OCI-LY3 (cell line): ENCODE measurements at regions not wholly inside any gene's neighbourhood (a gene's known extent, or its start where the extent isn't known, plus 50 kb on each side); places are given as distances from the start of the nearest gene placed in this dataset.

Experiments used
- H2AFZ ChIP-seq: fragments of 200-600, 300-600 bp; shearing (Covaris generic); 2 replicates; pipeline ENCODE4 v1.6.0; 2014; ENCODE audit warnings: antibody characterized with exemption, low read depth, low read length
- H3K27ac ChIP-seq: fragments of 200-600, 300-600 bp; sonication (generic); 2 replicates; pipeline ENCODE4 v1.5.1; 2014; ENCODE audit warnings: mild to moderate bottlenecking, low read length, moderate library complexity, mixed read lengths
- H3K27me3 ChIP-seq: fragments of 200-600, 300-600 bp; sonication (generic); 2 replicates; pipeline ENCODE4 v1.6.1; 2014; ENCODE audit warnings: low read depth, low read length, mixed read lengths
- H3K36me3 ChIP-seq: fragments of 200-600, 300-600 bp; sonication (generic); replicated peaks from 2 replicates; pipeline ENCODE3; 2014; ENCODE audit warnings: low read depth, low read length, mixed read lengths
- H3K4me1 ChIP-seq: fragments of 300-600, 200-600 bp; sonication (generic); 2 replicates; pipeline ENCODE4 v1.6.1; 2014; ENCODE audit warnings: low read length, mixed read lengths
- H3K4me2 ChIP-seq: fragments of 200-600, 300-600 bp; sonication (generic); 2 replicates; pipeline ENCODE4 v1.6.1; 2014; ENCODE audit warnings: low read length, mixed read lengths
- H3K4me3 ChIP-seq: fragments of 300-600, 200-600 bp; sonication (generic); 2 replicates; pipeline ENCODE4 v1.5.1; 2014; ENCODE audit warnings: antibody characterized with exemption, mild to moderate bottlenecking, low read length, moderate library complexity
- H3K79me2 ChIP-seq: fragments of 300-600, 200-600 bp; shearing (Covaris generic); 2 replicates; pipeline ENCODE4 v1.6.1; 2014; ENCODE audit warnings: mild to moderate bottlenecking, low read length, mixed read lengths
- H3K9ac ChIP-seq: fragments of 300-600, 200-600 bp; shearing (Covaris generic); 2 replicates; pipeline ENCODE4 v1.6.0; 2014; ENCODE audit warnings: mild to moderate bottlenecking, low read length, moderate library complexity
- H3K9me3 ChIP-seq: fragments of 200-600, 300-600 bp; shearing (Covaris generic); 2 replicates; pipeline ENCODE4 v1.6.1; 2014; ENCODE audit warnings: low read length, mixed read lengths; ENCODE audit not compliant: insufficient read depth
- H4K20me1 ChIP-seq: fragments of 200-600, 300-600 bp; sonication (generic); 2 replicates; pipeline ENCODE4 v1.6.1; 2016; ENCODE audit warnings: low read length, mixed read lengths; ENCODE audit not compliant: insufficient read depth
- CTCF ChIP-seq: fragments of 200-600, 300-600 bp; sonication (generic); IDR thresholded peaks from 2 replicates; pipeline ENCODE4 v1.5.1; 2014; ENCODE audit warnings: antibody characterized with exemption, low read length, low read depth
- EZH2phosphoT487 ChIP-seq: fragments of 200-600 bp; shearing (Covaris generic); IDR thresholded peaks from 2 replicates; pipeline ENCODE4 v1.6.1; 2018; ENCODE audit warnings: antibody characterized with exemption, mixed run types, low read depth

DNA sequence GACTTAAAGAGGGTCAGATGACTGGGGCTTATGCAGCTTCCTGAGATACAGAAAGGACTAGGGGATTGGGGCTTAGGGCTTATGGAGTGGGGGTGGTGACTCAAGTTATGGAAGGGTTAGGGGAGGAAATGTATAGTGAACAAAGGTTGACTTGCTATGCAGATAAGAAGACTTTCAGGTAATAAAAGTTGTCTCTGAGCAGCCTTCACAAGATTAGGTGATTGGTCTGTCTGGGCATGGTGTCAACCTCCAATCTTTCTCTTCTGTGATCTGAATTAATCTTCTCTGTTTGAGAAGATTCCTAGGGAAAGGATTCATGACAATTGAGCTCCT, 436.5 kb downstream of the SIPA1L2 start:
- Histone ChIP-seq H3K4me1 (no peaks in the 10 kb centered on the region), H4K20me1 (no peaks in the 10 kb centered on the region), H3K27ac (no peak overlapping the region), H3K4me2 (no peak overlapping the region), H3K4me3 (no peak overlapping the region), H3K36me3 (no peaks in the 10 kb centered on the region), H3K9ac (no peak overlapping the region), H3K79me2 (no peaks in the 10 kb centered on the region), H3K27me3 (peaks cover 7% of the 10 kb centered on the region; the same call in 1 of the 2 replicates), H3K9me3 (no peaks in the 10 kb centered on the region), H2AFZ (no peak overlapping the region)
- TF ChIP-seq CTCF (no peak), EZH2phosphoT487 (no peak)

GRCh38 chr1:232192781-232193450, 437.0 kb downstream of the SIPA1L2 start:
- H3K9ac ChIP-seq, result no peak overlapping the region
- H3K4me1 ChIP-seq, result no peaks in the 10 kb centered on the region
- TF ChIP-seq EZH2phosphoT487 (no peak), CTCF (no peak)
- H3K9me3 ChIP-seq, result no peaks in the 10 kb centered on the region
- no peaks in the 10 kb centered on the region for H4K20me1 ChIP-seq
- no peak overlapping the region for H2AFZ ChIP-seq
- no peaks in the 10 kb centered on the region for H3K36me3 ChIP-seq
- no peak overlapping the region for H3K27ac ChIP-seq
- no peak overlapping the region for H3K4me2 ChIP-seq
- peaks cover 8% of the 10 kb centered on the region; the same call in 1 of the 2 replicates for H3K27me3 ChIP-seq
- H3K4me3 ChIP-seq, result no peak overlapping the region
- H3K79me2 ChIP-seq, result no peaks in the 10 kb centered on the region

- Histone ChIP-seq H3K4me2 (no peak overlapping the region), H4K20me1 (no peaks in the 10 kb centered on the region), H3K27me3 (peaks cover 14% of the 10 kb centered on the region; the same call in 1 of the 2 replicates), H3K9me3 (no peaks in the 10 kb centered on the region), H2AFZ (no peak overlapping the region), H3K27ac (no peak overlapping the region), H3K36me3 (no peaks in the 10 kb centered on the region), H3K4me3 (no peak overlapping the region), H3K79me2 (no peaks in the 10 kb centered on the region), H3K9ac (no peak overlapping the region), H3K4me1 (no peaks in the 10 kb centered on the region)
- TF ChIP-seq EZH2phosphoT487 (no peak), CTCF (no peak)
Observed at GRCh38 chr1:232191560-232191959, 438.4 kb downstream of the SIPA1L2 start.

DNA sequence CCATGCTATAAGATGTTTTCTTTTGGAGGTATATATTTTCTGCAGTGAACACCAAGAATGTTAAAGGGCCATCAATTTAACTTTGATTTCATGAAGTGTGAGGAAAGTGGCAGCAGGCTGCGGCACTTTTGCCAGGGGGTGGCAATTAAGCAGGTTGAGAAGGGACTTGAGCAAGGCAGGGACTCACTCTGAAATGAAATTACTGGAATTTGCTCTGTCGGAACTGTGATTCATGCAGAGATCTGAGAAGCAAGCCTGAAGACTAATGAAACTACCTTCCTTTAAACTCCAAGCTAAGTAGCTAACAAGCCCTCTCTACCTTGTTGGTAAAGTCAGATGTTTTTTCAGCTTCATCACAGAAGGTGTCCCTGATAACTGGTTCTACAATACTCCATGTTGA, 441.6 kb downstream of the SIPA1L2 start:
- no peaks in the 10 kb centered on the region for H3K9me3 ChIP-seq
- H3K79me2 ChIP-seq, result no peaks in the 10 kb centered on the region
- H3K27ac ChIP-seq, result no peak overlapping the region
- H4K20me1 ChIP-seq, result no peaks in the 10 kb centered on the region
- no peak overlapping the region for H3K9ac ChIP-seq
- H3K4me1 ChIP-seq, result no peaks in the 10 kb centered on the region
- no peak overlapping the region for H3K4me3 ChIP-seq
- H2AFZ ChIP-seq, result no peak overlapping the region
- no peaks in the 10 kb centered on the region for H3K36me3 ChIP-seq
- H3K27me3 ChIP-seq, result peaks cover 14% of the 10 kb centered on the region; the same call in 1 of the 2 replicates
- TF ChIP-seq CTCF, result no peak
- no peak for TF ChIP-seq EZH2phosphoT487
- no peak overlapping the region for H3K4me2 ChIP-seq
